Right lobe of liver (tissue), 4 donors: ENCODE measurements at regions not wholly inside any gene's neighbourhood (a gene's known extent, or its start where the extent isn't known, plus 50 kb on each side); places are given as distances from the start of the nearest gene placed in this dataset.
"Not testable (repeated sequence)": the region's sequence is repeated elsewhere in the genome, so short reads cannot be mapped to it uniquely, and the experiment has no call there.

Source experiments
- POLR2A ChIP-seq: fragments of 450-650 bp; IDR thresholded peaks from one replicate; pipeline ENCODE4 v1.6.1; 2017; ENCODE audit warnings: antibody characterized with exemption, mild to moderate bottlenecking
- TF ChIP-seq, protein P1 (sequence below), 4 donors: fragments of 200-600 bp in 3 of 4; fragments of 450-650 bp in 1 of 4; IDR thresholded peaks; one replicate each; pipeline versions ENCODE4 v1.5.1 to v1.8.0; 2016 to 2022; ENCODE audit warnings: antibody characterized with exemption in 4 of 4, mild to moderate bottlenecking in 2 of 4
- donor health status: DM: no; HTN: no; CAD: no.
- donor health status: DM: no; HTN: no; CAD: no.
- donor health status: DM: no; HTN: yes; CAD: no.

DNA sequence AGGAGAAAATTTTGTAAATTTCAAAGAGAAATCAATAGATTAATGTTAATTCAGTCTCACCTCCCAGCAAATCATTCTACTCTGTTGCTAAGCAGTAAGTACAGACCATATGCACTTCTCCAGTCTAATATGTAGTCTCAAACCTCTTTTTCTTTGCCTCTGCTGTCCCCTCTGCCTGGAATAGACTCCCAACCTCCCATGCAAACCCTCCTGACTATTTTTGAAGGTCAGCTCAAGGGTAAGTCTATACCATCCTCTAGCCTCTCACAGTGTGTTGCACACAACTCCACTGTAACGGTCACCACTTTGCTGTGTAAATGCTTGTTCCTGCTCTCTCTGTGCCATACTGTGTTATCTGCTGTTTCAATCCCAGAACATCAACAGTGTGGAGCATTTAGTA, 94.5 kb upstream of the TRIM77 start:
- TF ChIP-seq POLR2A = not testable (repeated sequence)
- TF ChIP-seq, protein P1, sequence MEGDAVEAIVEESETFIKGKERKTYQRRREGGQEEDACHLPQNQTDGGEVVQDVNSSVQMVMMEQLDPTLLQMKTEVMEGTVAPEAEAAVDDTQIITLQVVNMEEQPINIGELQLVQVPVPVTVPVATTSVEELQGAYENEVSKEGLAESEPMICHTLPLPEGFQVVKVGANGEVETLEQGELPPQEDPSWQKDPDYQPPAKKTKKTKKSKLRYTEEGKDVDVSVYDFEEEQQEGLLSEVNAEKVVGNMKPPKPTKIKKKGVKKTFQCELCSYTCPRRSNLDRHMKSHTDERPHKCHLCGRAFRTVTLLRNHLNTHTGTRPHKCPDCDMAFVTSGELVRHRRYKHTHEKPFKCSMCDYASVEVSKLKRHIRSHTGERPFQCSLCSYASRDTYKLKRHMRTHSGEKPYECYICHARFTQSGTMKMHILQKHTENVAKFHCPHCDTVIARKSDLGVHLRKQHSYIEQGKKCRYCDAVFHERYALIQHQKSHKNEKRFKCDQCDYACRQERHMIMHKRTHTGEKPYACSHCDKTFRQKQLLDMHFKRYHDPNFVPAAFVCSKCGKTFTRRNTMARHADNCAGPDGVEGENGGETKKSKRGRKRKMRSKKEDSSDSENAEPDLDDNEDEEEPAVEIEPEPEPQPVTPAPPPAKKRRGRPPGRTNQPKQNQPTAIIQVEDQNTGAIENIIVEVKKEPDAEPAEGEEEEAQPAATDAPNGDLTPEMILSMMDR (IDR thresholded peaks at IDR 0.05) = not testable (repeated sequence)
